ENCODE measurements at regions not wholly inside any gene's neighbourhood (a gene's known extent, or its start where the extent isn't known, plus 50 kb on each side); places are given as distances from the start of the nearest gene placed in this dataset.

DNA sequence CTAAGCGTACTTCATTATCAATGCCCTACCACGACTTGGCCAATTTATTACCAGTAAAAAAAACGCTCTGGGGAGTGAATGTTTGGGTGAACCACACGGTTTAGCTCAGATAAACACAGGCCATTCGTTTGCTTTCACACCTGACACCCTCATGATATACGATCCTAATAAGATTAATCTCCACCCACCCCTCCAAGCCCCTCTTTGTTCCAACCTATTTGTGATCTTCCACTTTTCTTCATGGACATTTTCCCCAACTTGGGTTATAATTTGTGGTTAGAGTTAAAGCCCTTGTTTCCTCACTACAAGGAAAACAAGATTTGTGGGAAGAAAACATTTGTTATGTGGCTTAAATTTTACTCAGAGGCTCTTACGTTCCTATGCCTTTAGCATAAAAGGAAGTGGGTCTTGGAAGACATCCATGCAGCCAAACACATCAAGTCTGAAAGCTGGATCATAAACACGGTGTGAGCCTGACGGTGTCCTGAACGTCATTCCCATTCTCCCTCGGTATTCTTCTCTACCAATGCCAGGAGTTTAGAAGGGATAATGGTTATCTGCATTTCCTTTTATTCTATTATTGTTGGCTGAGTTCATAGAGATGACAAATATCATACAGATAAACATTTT lies 518.9 kb downstream of the NR2F2 start:
- H3K4me1 ChIP-seq (ENCODE audit: insufficient read depth) = no peaks in the 10 kb centered on the region
- no peaks in the 10 kb centered on the region for H3K27me3 ChIP-seq
- no peaks in the 10 kb centered on the region for H3K9me2 ChIP-seq (replicated peaks; ENCODE audit: insufficient read depth)
- TF ChIP-seq EZH2 (IDR thresholded peaks at IDR 0.05; ENCODE audit: borderline replicate concordance) (no peak), EZH2phosphoT487 (IDR thresholded peaks at IDR 0.05; ENCODE audit: low read depth, severe bottlenecking, unreplicated experiment) (no peak)
- TF ChIP-seq, protein P1, sequence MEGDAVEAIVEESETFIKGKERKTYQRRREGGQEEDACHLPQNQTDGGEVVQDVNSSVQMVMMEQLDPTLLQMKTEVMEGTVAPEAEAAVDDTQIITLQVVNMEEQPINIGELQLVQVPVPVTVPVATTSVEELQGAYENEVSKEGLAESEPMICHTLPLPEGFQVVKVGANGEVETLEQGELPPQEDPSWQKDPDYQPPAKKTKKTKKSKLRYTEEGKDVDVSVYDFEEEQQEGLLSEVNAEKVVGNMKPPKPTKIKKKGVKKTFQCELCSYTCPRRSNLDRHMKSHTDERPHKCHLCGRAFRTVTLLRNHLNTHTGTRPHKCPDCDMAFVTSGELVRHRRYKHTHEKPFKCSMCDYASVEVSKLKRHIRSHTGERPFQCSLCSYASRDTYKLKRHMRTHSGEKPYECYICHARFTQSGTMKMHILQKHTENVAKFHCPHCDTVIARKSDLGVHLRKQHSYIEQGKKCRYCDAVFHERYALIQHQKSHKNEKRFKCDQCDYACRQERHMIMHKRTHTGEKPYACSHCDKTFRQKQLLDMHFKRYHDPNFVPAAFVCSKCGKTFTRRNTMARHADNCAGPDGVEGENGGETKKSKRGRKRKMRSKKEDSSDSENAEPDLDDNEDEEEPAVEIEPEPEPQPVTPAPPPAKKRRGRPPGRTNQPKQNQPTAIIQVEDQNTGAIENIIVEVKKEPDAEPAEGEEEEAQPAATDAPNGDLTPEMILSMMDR (IDR thresholded peaks at IDR 0.05; ENCODE audit: poor library complexity) = no peak
- H4K20me1 ChIP-seq (ENCODE audit: insufficient read depth, poor library complexity, severe bottlenecking) = no peaks in the 10 kb centered on the region
- H3K27ac ChIP-seq = no peak overlapping the region
- no peak overlapping the region for H3K4me2 ChIP-seq
- no peaks in the 10 kb centered on the region for H3K36me3 ChIP-seq (replicated peaks; ENCODE audit: insufficient read depth, low read depth)
- no peaks in the 10 kb centered on the region for H3K9me3 ChIP-seq (ENCODE audit: low read depth)
- 65% methylated on average over 11 of the region's 11 CpGs for WGBS (ENCODE audit: low lambda C conversion rate, missing lambda C conversion rate)
- no peak overlapping the region for H2AFZ ChIP-seq
- DNase-seq (ENCODE audit: low spot score) = no peak
- H3K79me2 ChIP-seq = no peaks in the 10 kb centered on the region
- no peak overlapping the region for H3K4me3 ChIP-seq

DNA sequence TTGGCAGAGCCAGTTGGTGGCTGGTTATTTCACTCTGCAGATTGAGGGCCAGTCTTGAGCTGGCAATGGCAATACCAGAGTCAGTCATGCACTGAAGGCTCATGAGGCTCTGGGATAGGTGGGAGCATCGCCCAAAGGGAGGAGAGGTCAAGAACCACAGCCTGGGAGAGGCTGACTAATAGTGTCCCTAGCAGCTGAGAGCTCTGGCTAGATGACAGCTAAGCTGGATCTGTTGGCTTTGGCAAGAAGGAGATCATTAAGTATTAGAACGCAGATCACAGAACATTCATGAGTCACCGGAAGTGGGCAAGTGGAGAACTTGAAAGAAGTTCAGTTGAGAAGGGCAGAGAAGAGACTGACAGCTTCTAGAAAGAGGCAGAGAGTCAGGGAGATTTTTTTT lies 521.1 kb downstream of the NR2F2 start:
- TF ChIP-seq EZH2 (IDR thresholded peaks at IDR 0.05; ENCODE audit: borderline replicate concordance) (no peak), EZH2phosphoT487 (IDR thresholded peaks at IDR 0.05; ENCODE audit: low read depth, severe bottlenecking, unreplicated experiment) (no peak)
- TF ChIP-seq, protein P1 (IDR thresholded peaks at IDR 0.05; ENCODE audit: poor library complexity) = no peak

DNA sequence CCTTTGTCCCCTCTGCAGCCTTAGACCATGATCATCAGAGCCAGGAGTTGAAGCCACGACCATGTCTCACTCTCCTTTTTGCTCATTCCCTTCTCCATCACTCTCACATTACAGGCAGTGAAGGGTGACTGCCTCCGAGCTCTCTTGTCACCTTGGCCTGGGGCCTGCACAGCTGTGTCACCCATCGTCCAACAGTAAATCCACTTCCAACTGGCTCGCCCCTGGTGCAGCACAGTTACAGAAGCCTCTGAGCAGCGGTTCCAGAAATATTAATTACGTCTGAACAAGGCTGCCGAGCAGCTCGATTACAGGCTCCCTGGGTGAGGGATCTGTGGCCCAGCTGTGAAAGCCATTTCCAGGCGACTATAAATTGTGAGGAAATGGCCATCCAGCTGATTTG lies 528.2 kb downstream of the NR2F2 start:
- no peaks in the 10 kb centered on the region for H3K9me2 ChIP-seq (replicated peaks; ENCODE audit: insufficient read depth)
- 93% methylated on average over 9 of the region's 9 CpGs for WGBS (ENCODE audit: low lambda C conversion rate, missing lambda C conversion rate)
- no peaks in the 10 kb centered on the region for H3K79me2 ChIP-seq
- DNase-seq (ENCODE audit: low spot score) = no peak
- H4K20me1 ChIP-seq (ENCODE audit: insufficient read depth, poor library complexity, severe bottlenecking) = no peaks in the 10 kb centered on the region
- H3K4me2 ChIP-seq = no peak overlapping the region
- no peak overlapping the region for H3K4me3 ChIP-seq
- H3K36me3 ChIP-seq (replicated peaks; ENCODE audit: insufficient read depth, low read depth) = no peaks in the 10 kb centered on the region
- TF ChIP-seq, protein P1 (IDR thresholded peaks at IDR 0.05; ENCODE audit: poor library complexity) = no peak
- TF ChIP-seq EZH2 (IDR thresholded peaks at IDR 0.05; ENCODE audit: borderline replicate concordance) = no peak
- no peak for TF ChIP-seq EZH2phosphoT487 (IDR thresholded peaks at IDR 0.05; ENCODE audit: low read depth, severe bottlenecking, unreplicated experiment)
- no peaks in the 10 kb centered on the region for H3K4me1 ChIP-seq (ENCODE audit: insufficient read depth)
- no peaks in the 10 kb centered on the region for H3K27me3 ChIP-seq
- no peak overlapping the region for H3K27ac ChIP-seq
- H3K9me3 ChIP-seq (ENCODE audit: low read depth) = no peaks in the 10 kb centered on the region
- no peak overlapping the region for H2AFZ ChIP-seq

More for the DNA sequence above, 521.1 kb downstream of the NR2F2 start:
- no peaks in the 10 kb centered on the region for H3K9me3 ChIP-seq (ENCODE audit: low read depth)
- no peak overlapping the region for H3K4me2 ChIP-seq
- WGBS (ENCODE audit: low lambda C conversion rate, missing lambda C conversion rate) = 78% methylated on average over 3 of the region's 3 CpGs
- no peaks in the 10 kb centered on the region for H3K79me2 ChIP-seq
- no peaks in the 10 kb centered on the region for H3K36me3 ChIP-seq (replicated peaks; ENCODE audit: insufficient read depth, low read depth)
- H3K9me2 ChIP-seq (replicated peaks; ENCODE audit: insufficient read depth) = no peaks in the 10 kb centered on the region
- no peak for DNase-seq (ENCODE audit: low spot score)
- H3K27me3 ChIP-seq = no peaks in the 10 kb centered on the region
- H3K4me3 ChIP-seq = no peak overlapping the region
- no peaks in the 10 kb centered on the region for H3K4me1 ChIP-seq (ENCODE audit: insufficient read depth)
- H3K27ac ChIP-seq = no peak overlapping the region
- H4K20me1 ChIP-seq (ENCODE audit: insufficient read depth, poor library complexity, severe bottlenecking) = no peaks in the 10 kb centered on the region
- H2AFZ ChIP-seq = no peak overlapping the region
